ENCODE measurements at regions not wholly inside any gene's neighbourhood (a gene's known extent, or its start where the extent isn't known, plus 50 kb on each side); places are given as distances from the start of the nearest gene placed in this dataset.
"Not testable (repeated sequence)": the region's sequence is repeated elsewhere in the genome, so short reads cannot be mapped to it uniquely, and the experiment has no call there.

GRCh38 chr12:46629331-46630229 is 196.2 kb downstream of the SLC38A4 start:
- H3K27me3 ChIP-seq (ENCODE audit: control insufficient read depth, insufficient read depth, low read length), result no peaks in the 10 kb centered on the region
- no peaks in the 10 kb centered on the region for H3K36me3 ChIP-seq (ENCODE audit: control insufficient read depth, insufficient read depth, low read length)
- no peak overlapping the region for H3K4me3 ChIP-seq (ENCODE audit: low read depth, low read length)
- DNase-seq (ENCODE audit: low read depth), result no peak
- TF ChIP-seq CTCF (IDR thresholded peaks at IDR 0.05; ENCODE audit: insufficient read depth, low read length, poor library complexity, severe bottlenecking), result no peak

- DNase-seq (ENCODE audit: low read depth), result no peak
These were observed 197.6 kb downstream of the SLC38A4 start for GRCh38 chr12:46628176-46628575.

GRCh38 chr12:46627686-46628085 is 198.1 kb downstream of the SLC38A4 start:
- no peak for TF ChIP-seq CTCF (IDR thresholded peaks at IDR 0.05; ENCODE audit: insufficient read depth, low read length, poor library complexity, severe bottlenecking)

More at GRCh38 chr12:46628176-46628575, 197.6 kb downstream of the SLC38A4 start:
- Histone ChIP-seq H3K4me3 (ENCODE audit: low read depth, low read length) (no peak overlapping the region), H3K36me3 (ENCODE audit: control insufficient read depth, insufficient read depth, low read length) (no peaks in the 10 kb centered on the region), H3K27me3 (ENCODE audit: control insufficient read depth, insufficient read depth, low read length) (no peaks in the 10 kb centered on the region)
- no peak for TF ChIP-seq CTCF (IDR thresholded peaks at IDR 0.05; ENCODE audit: insufficient read depth, low read length, poor library complexity, severe bottlenecking)

GRCh38 chr12:46619474-46619873 is 206.3 kb downstream of the SLC38A4 start:
- not testable (repeated sequence) for H3K27me3 ChIP-seq (ENCODE audit: control insufficient read depth, insufficient read depth, low read length); DNase-seq (ENCODE audit: low read depth); H3K4me3 ChIP-seq (ENCODE audit: low read depth, low read length); H3K36me3 ChIP-seq (ENCODE audit: control insufficient read depth, insufficient read depth, low read length)

More at GRCh38 chr12:46627686-46628085, 198.1 kb downstream of the SLC38A4 start:
- H3K27me3 ChIP-seq (ENCODE audit: control insufficient read depth, insufficient read depth, low read length), result no peaks in the 10 kb centered on the region
- H3K4me3 ChIP-seq (ENCODE audit: low read depth, low read length), result no peak overlapping the region
- peak; percentile 85 for DNase-seq (ENCODE audit: low read depth)
- no peaks in the 10 kb centered on the region for H3K36me3 ChIP-seq (ENCODE audit: control insufficient read depth, insufficient read depth, low read length)

GRCh38 chr12:46617737-46618136 is 208.1 kb downstream of the SLC38A4 start:
- not testable (repeated sequence) for H3K27me3 ChIP-seq (ENCODE audit: control insufficient read depth, insufficient read depth, low read length); H3K4me3 ChIP-seq (ENCODE audit: low read depth, low read length); H3K36me3 ChIP-seq (ENCODE audit: control insufficient read depth, insufficient read depth, low read length); DNase-seq (ENCODE audit: low read depth)

GRCh38 chr12:46617167-46617566 is 208.6 kb downstream of the SLC38A4 start:
- H3K36me3 ChIP-seq (ENCODE audit: control insufficient read depth, insufficient read depth, low read length), result no peaks in the 10 kb centered on the region
- no peak overlapping the region for H3K4me3 ChIP-seq (ENCODE audit: low read depth, low read length)
- DNase-seq (ENCODE audit: low read depth), result no peak
- H3K27me3 ChIP-seq (ENCODE audit: control insufficient read depth, insufficient read depth, low read length), result no peaks in the 10 kb centered on the region
- no peak for TF ChIP-seq CTCF (IDR thresholded peaks at IDR 0.05; ENCODE audit: insufficient read depth, low read length, poor library complexity, severe bottlenecking)

GRCh38 chr12:46610754-46611153 is 215.0 kb downstream of the SLC38A4 start:
- H3K36me3 ChIP-seq (ENCODE audit: control insufficient read depth, insufficient read depth, low read length), result no peaks in the 10 kb centered on the region
- H3K4me3 ChIP-seq (ENCODE audit: low read depth, low read length), result no peak overlapping the region
- DNase-seq (ENCODE audit: low read depth), result no peak
- TF ChIP-seq CTCF (IDR thresholded peaks at IDR 0.05; ENCODE audit: insufficient read depth, low read length, poor library complexity, severe bottlenecking), result no peak
- H3K27me3 ChIP-seq (ENCODE audit: control insufficient read depth, insufficient read depth, low read length), result no peaks in the 10 kb centered on the region

All from kidney epithelial cell (primary cell).